ENCODE measurements at regions not wholly inside any gene's neighbourhood (a gene's known extent, or its start where the extent isn't known, plus 50 kb on each side); places are given as distances from the start of the nearest gene placed in this dataset.
"Not testable (repeated sequence)": the region's sequence is repeated elsewhere in the genome, so short reads cannot be mapped to it uniquely, and the experiment has no call there.

DNA sequence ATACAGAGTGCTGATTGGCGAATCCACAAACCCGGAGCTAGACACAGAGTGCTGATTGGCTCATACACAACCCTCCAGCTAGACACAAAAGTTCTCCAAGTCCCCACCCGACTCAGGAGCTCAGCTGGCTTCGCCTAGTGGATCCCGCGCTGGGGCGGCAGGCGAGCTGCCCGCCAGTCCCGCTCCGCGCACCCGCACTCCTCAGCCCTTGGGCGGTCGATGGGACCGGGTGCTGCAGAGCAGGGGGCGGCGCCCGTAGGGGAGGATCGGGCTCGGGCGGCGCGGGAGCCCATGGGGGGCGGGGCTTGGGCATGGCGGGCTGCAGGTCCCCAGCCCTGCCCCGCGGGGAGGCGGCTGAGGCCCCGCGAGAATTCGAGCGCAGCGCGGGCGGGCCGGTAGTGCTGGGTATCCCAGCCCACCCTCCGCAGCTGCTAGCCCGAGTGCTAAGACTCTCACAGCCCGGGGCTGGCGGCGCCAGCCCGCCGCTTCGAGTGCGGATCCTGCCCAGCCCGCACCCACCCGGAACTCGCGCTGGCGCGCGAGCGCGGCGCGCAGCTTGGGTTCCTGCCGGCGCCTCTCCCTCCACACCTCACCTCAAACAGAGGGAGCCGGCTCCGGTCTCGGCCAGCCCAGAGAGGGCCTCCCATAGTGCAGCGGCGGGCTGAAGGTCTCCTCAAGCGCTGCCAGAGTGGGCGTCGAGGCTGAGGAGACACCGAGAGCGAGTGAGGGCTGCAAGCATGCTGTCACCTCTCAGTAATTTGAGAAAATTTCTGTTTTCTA is 75.5 kb upstream of the ATP5MC3 start:
- Mint-ChIP-seq H3K27ac (no peak overlapping the region), H3K4me1 (ENCODE audit: low read depth) (peaks cover 3% of the 10 kb centered on the region), H3K9me3 (ENCODE audit: low read depth) (peaks cover 7% of the 10 kb centered on the region), H3K36me3 (ENCODE audit: insufficient read depth) (no peaks in the 10 kb centered on the region), H3K27me3 (peaks cover 4% of the 10 kb centered on the region), H3K4me3 (ENCODE audit: low read depth) (no peak overlapping the region)
- TF ChIP-seq, protein P1, sequence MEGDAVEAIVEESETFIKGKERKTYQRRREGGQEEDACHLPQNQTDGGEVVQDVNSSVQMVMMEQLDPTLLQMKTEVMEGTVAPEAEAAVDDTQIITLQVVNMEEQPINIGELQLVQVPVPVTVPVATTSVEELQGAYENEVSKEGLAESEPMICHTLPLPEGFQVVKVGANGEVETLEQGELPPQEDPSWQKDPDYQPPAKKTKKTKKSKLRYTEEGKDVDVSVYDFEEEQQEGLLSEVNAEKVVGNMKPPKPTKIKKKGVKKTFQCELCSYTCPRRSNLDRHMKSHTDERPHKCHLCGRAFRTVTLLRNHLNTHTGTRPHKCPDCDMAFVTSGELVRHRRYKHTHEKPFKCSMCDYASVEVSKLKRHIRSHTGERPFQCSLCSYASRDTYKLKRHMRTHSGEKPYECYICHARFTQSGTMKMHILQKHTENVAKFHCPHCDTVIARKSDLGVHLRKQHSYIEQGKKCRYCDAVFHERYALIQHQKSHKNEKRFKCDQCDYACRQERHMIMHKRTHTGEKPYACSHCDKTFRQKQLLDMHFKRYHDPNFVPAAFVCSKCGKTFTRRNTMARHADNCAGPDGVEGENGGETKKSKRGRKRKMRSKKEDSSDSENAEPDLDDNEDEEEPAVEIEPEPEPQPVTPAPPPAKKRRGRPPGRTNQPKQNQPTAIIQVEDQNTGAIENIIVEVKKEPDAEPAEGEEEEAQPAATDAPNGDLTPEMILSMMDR (IDR thresholded peaks at IDR 0.05; ENCODE audit: unreplicated experiment), result no peak
- DNase-seq (ENCODE audit: low spot score, unreplicated experiment), result no peak

DNA sequence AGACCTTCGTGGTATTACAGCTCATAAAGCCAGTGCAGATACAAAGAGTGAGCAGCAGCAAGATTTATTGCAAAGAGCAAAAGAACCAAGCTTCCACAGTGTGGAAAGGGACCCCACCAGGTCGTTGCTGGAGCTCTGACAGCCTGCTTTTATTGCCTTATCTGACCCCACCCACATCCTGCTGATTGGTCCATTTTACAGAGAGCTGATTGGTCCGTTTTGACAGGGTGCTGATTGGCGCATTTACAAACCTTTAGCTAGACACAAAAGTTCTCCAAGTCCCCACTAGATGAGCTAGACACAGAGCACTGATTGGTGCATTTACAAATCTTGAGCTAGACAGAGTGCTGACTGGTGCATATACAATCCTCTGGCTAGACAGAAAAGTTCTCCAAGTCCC is 74.9 kb upstream of the ATP5MC3 start:
- not testable (repeated sequence) for H3K9me3 Mint-ChIP-seq (ENCODE audit: low read depth); H3K36me3 Mint-ChIP-seq (ENCODE audit: insufficient read depth); H3K27ac Mint-ChIP-seq; H3K4me1 Mint-ChIP-seq (ENCODE audit: low read depth); H3K4me3 Mint-ChIP-seq (ENCODE audit: low read depth); DNase-seq (ENCODE audit: low spot score, unreplicated experiment); H3K27me3 Mint-ChIP-seq

DNA sequence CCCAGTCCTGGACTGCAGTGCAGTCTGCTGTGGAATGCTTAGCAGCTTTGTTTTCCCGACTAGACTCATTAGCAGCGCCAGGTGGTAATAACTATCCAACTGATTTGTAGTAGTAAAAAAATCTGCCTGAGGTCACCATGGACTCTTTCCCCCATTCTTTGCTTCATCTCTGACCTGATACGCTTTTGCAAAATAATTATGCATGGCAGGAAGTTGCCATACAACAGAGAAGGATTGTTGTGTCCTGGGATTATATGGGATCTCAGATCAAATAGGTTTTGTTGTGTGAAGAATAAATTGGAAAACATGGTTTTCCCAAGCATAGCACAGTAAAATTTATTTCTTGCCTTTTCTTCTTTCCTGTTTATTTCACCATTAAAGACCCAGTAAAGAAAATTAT is 72.4 kb upstream of the ATP5MC3 start:
- no peak overlapping the region for H3K4me3 Mint-ChIP-seq (ENCODE audit: low read depth)
- peaks cover 4% of the 10 kb centered on the region for H3K27me3 Mint-ChIP-seq
- DNase-seq (ENCODE audit: low spot score, unreplicated experiment), result no peak
- H3K4me1 Mint-ChIP-seq (ENCODE audit: low read depth), result peaks cover 3% of the 10 kb centered on the region
- TF ChIP-seq, protein P1 (IDR thresholded peaks at IDR 0.05; ENCODE audit: unreplicated experiment), result no peak
- no peaks in the 10 kb centered on the region for H3K36me3 Mint-ChIP-seq (ENCODE audit: insufficient read depth)
- H3K27ac Mint-ChIP-seq, result no peak overlapping the region
- H3K9me3 Mint-ChIP-seq (ENCODE audit: low read depth), result peaks cover 7% of the 10 kb centered on the region

DNA sequence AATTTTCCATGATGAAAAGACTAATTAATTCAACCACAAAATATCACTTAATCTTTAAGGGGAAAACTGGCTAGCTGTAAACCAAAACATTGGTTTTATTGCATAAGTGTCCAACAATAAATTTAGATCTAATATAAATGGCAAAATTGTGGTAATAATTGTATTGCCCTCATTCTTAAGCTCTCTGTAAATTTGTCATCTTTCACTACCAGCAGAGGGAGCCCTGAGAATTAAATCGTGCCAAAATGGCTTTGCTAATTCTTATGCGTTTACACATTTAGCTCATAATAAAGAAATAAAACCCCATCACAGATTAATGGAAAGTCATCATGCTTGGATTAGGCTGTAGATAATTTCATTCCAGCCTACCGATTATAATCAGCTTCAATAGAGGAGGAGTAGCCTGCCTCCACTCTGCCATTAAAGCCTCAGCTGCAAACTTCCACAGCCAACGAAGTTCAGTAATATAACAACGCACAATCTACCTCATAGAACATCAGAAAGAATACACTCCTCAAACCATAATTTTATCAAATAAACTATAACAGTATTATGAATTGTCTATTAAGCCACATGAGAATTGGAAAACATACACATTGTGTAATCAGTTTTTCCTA is 70.0 kb upstream of the ATP5MC3 start:
- H3K4me3 Mint-ChIP-seq (ENCODE audit: low read depth), result no peak overlapping the region
- no peak overlapping the region for H3K27ac Mint-ChIP-seq
- DNase-seq (ENCODE audit: low spot score, unreplicated experiment), result no peak
- peaks cover 4% of the 10 kb centered on the region for H3K9me3 Mint-ChIP-seq (ENCODE audit: low read depth)
- no peaks in the 10 kb centered on the region for H3K36me3 Mint-ChIP-seq (ENCODE audit: insufficient read depth)
- H3K4me1 Mint-ChIP-seq (ENCODE audit: low read depth), result peaks cover 7% of the 10 kb centered on the region
- TF ChIP-seq, protein P1 (IDR thresholded peaks at IDR 0.05; ENCODE audit: unreplicated experiment), result peak; percentile 77
- peaks cover 7% of the 10 kb centered on the region for H3K27me3 Mint-ChIP-seq

DNA sequence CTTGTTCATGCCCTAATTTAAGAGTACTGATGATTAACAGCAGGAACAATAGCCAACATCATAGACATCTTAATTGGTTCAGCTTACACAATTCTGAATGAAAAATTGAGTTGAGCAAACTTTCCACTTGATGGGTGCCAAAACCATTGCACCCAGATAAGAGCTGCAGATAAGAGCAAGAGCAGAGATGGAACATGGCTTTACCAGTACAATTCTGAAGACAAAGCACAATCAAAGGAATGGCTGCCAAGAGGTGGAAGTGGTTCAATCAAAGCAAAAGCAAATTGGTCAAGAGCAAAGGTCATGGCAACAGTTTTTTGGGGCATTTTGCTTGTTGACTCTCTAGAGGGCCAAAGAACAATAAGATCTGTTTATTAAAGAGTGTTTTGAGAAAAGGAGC is 65.6 kb upstream of the ATP5MC3 start:
- Mint-ChIP-seq H3K4me1 (ENCODE audit: low read depth) (peaks cover 4% of the 10 kb centered on the region), H3K27me3 (peaks cover 8% of the 10 kb centered on the region), H3K27ac (no peak overlapping the region), H3K9me3 (ENCODE audit: low read depth) (no peaks in the 10 kb centered on the region), H3K4me3 (ENCODE audit: low read depth) (no peak overlapping the region), H3K36me3 (ENCODE audit: insufficient read depth) (no peaks in the 10 kb centered on the region)
- DNase-seq (ENCODE audit: low spot score, unreplicated experiment), result no peak
- TF ChIP-seq, protein P1 (IDR thresholded peaks at IDR 0.05; ENCODE audit: unreplicated experiment), result no peak

DNA sequence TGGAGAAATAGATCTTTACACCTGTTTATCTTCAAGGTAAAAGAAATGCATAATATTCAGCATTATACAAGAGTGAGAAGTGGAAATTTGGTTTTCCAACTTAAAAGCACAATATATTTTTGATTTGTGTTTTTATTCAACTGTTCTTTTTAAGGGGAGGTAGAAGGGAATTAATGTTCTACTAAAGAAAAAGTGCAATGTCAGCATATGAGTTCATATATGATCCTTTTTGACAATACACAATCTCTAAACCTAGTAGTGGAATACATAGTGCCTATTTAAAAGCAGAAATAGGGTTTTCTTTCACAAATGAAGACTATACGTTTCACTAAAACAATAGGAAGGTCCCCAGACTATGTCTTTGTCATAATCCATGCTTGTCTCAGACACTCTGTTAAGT is 63.2 kb upstream of the ATP5MC3 start:
- no peak for DNase-seq (ENCODE audit: low spot score, unreplicated experiment)
- TF ChIP-seq, protein P1 (IDR thresholded peaks at IDR 0.05; ENCODE audit: unreplicated experiment), result no peak
- Mint-ChIP-seq H3K27me3 (peaks cover 8% of the 10 kb centered on the region), H3K4me1 (ENCODE audit: low read depth) (peaks cover 4% of the 10 kb centered on the region), H3K36me3 (ENCODE audit: insufficient read depth) (no peaks in the 10 kb centered on the region), H3K9me3 (ENCODE audit: low read depth) (peaks cover 7% of the 10 kb centered on the region), H3K27ac (no peak overlapping the region), H3K4me3 (ENCODE audit: low read depth) (no peak overlapping the region)

Measured in progenitor cell of endocrine pancreas (in vitro differentiated cells).